Retina (tissue), 1 donor: ENCODE measurements at regions not wholly inside any gene's neighbourhood (a gene's known extent, or its start where the extent isn't known, plus 50 kb on each side); places are given as distances from the start of the nearest gene placed in this dataset.
"Not testable (repeated sequence)": the region's sequence is repeated elsewhere in the genome, so short reads cannot be mapped to it uniquely, and the experiment has no call there.

ENCODE experiments used
- DNase-seq: peaks from one replicate; pipeline ENCODE4 v3.0.0-alpha.2; 2016

DNA sequence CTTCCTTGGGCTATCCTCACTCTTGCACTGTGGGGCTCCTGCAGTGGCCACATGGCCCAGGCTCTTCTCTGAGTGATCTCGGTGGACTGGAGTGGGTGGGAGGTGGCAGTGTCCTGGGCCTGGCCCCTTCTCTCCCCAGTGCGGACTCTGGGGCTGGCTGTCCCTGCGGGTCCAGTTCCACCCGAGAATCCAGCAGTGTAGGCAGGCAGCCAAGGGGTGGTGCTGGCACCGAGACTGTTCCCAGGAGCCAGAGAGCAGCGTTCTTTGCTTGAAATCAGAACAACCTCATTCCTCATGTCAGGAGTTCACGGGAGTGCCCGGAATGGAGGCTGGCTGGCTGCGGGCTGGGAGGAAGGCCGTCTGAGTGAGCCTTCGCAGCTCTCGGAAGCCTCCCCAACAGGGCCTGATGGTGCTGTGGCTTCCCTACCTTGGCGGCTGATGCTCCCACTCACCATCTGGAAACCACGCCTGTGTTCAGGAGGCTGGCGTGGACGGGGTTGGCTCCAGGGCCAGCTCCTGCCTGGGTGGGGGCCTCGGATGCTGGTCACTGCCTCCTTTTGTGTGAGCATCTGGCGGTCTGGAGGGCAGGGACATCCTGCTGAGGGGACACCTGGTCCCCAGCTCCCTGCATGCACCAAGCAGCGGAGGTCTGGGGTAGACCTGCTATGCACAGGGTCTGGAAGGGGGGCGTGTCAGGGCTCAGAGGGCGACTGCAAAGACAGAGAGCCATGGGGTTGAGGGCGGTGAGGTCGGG is 238.9 kb downstream of the TMEM121 start:
- DNase-seq, result not testable (repeated sequence)

DNA sequence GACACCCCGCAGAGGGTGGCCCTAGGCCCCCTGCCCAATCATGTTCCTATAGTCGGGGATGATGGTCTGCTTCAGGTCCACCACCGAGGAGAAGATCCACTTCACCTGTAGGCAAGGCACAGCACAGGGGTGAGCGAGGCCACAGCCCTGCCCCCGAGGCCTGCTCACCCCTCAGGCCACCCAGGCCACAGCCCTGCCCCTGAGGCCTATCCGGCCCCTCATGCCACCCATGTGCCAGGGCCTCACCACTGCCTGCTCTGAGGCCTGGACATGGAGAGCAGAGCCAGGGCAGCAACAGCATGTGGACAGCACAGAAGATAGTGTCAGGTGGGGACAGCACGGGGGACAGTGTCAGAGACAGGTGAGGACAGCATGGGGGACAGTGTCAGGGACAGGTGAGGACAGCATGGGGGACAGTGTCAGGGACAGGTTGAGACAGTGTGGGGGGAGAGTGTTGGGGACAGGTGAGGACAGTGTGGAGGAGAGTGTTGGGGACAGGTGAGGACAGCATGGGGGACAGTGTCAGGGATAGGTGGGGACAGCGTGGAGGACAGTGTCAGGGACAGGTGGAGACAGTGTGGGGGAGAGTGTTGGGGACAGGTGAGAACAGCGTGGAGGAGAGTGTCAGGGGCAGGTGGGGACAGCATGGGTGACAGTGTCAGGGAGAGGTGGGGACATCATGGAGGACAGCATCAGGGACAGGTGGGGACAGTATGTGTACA is 239.7 kb downstream of the TMEM121 start:
- no peak for DNase-seq

DNA sequence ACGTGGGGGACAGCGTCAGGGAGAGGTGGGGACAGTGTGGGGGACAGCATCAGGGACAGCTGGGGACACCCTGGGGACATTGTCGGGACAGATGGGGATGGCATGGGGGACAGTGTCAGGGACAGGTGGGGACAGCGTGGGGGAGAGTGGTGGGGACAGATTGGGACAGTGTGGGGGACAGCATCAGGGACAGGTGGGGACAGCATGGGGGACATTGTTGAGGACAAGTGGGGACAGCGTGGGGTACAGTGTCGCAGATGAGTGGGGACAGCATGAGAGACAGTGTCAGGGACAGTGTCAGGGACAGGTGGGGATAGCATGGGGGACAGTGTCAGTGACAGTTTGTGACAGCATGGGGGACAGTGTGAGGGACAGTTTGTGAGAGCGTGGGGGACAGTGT is 240.9 kb downstream of the TMEM121 start:
- DNase-seq, result no peak

DNA sequence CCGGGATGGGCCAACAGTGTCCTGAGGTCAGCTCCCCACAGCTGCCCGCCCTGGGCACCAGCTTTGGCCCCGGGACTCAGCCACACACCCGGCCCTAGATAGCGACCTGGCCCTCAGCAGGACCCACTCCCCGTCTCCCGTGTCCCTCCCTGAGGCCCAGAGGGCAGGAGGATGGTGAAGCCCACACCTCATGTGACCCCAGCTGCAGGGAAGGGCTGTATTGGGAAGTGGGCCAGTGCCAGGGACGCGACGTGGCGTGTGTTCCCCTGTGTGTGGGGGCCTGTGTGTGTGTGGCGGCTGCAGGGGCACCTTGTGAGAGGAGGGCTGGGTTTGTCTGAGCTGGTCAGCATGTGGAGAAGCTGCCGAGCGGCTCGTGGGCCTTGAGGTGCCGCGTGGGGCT is 241.7 kb downstream of the TMEM121 start:
- DNase-seq, result not testable (repeated sequence)

DNA sequence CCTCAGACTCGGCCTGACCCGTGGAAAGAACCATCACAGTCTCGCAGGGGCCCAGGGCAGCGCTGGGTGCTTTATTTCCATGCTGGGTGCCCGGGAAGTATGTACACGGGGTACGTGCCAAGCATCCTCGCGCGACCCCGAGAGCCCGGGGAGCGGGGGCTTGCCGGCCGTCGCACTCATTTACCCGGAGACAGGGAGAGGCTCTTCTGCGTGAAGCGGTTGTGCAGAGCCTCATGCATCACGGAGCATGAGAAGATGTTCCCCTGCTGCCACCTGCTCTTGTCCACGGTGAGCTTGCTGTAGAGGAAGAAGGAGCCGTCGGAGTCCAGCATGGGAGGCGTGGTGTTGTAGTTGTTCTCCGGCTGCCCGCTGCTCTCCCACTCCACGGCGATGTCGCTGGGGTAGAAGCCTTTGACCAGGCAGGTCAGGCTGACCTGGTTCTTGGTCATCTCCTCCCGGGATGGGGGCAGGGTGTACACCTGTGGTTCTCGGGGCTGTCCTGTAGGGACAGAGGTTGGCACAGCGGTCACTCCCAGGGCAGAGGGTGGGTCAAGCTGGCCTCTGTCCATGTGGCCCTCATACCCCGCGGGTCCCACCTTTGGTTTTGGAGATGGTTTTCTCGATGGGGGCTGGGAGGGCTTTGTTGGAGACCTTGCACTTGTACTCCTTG is 242.8 kb downstream of the TMEM121 start:
- not testable (repeated sequence) for DNase-seq

DNA sequence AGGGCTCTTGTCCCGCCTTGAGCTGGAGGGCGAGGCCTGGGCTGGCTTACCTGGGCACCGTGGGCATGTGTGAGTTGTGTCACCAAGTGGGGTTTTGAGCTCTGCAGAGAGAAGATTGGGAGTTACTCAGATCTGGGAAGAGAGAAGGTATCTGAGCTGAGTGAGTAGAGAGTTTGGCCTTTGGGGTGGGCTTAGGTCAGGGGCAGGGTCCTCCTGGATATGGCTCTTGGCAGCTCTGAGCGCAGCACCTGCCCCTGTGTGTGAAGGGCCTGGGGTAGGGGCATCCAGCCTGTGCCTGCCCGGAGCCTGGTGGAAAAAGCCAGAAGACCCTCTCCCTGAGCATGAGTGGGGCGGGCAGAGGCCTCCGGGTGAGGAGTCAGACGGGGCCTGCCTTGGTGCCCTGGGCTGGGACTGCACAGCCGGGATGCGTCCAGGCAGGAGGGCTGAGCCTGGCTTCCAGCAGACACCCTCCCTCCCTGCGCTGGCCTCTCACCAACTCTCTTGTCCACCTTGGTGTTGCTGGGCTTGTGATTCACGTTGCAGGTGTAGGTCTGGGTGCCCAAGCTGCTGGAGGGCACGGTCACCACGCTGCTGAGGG is 244.3 kb downstream of the TMEM121 start:
- DNase-seq, result not testable (repeated sequence)

DNA sequence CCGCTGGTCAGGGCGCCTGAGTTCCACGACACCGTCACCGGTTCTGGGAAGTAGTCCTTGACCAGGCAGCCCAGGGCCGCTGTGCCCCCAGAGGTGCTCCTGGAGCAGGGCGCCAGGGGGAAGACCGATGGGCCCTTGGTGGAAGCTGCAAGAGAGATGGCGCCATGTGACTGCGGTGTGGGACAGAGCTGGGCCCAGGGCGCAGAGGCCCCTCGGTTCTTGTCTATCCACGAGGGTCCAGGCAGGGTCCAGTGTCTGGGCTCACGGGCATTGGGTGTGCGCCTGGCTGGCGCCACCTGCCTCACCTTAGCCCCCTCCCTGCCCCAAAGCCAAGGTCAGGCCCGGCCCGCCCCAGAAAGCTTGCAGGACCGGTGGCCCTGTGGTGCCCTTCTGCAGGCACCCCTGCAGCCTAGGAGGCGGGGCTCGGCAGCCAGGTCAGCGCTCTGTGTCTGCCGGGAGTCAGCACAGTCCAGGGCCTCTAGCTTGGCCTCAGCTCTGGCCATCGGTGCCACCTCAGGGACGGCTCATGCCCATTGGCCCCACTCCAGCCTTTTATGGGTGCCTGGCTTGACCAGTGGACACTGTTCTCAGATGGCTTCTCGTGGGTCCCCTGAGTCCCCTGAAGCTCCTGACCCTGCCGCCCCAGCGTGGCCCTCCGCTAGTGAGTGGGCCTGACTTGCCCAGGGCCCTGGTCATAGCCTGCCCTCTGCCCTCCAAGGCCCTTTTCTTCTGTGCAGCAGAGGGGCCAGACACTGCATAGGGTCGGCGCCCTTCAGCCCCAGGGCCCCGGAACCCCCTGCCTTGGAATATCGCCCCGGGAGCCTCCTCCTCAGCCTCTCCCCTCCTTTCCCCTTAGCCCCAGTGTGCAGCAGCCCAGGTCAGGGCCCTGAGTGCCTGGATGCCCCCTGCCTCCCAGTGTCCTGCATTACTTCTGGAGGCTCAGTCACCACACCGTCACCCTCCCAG is 245.2 kb downstream of the TMEM121 start:
- not testable (repeated sequence) for DNase-seq

DNA sequence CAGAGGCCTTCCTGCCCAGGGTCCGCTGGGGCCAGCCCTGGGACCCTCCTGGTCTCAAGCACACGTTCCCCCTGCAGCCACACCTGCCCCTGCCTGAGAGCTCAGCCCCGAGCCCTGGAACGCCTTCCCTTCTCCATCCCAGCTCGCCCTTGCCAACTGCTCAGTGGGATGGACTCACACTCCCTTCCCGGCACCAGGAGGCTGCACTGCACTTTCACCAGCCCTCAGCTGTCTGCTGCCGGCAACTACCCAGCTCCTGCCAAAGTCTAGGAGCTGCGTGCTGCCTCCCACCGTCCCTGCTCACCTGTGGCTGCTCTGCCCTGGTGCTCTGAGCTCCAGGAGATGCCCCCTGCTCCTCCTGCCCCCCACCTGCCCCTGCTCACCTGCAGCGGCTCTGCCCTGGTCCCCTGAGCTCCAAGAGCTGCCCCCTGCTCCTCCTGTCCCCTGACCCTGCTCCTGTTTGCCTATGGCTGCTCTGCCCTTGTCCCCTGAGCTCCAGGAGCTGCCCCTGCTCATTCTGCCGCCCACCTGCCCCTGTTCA is 246.4 kb downstream of the TMEM121 start:
- DNase-seq, result not testable (repeated sequence)

DNA sequence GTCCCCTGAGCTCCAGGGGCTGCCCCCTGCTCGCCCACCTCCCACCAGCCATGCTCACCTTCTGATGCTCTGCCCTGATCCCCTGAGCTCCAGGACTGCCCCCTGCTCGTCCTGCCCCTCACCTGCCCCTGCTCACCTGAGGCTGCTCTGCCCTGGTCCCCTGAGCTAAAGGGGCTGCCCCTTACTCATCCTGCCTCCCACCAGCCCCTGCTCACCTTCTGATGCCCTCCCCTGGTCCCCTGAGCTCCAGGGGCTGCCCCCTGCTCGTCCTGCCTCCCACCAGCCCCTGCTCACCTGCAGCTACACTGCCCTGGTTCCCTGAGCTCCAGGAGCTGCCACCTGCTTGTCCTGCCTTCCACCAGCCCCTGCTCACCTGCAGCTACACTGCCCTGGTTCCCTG is 247.2 kb downstream of the TMEM121 start:
- no peak for DNase-seq

DNA sequence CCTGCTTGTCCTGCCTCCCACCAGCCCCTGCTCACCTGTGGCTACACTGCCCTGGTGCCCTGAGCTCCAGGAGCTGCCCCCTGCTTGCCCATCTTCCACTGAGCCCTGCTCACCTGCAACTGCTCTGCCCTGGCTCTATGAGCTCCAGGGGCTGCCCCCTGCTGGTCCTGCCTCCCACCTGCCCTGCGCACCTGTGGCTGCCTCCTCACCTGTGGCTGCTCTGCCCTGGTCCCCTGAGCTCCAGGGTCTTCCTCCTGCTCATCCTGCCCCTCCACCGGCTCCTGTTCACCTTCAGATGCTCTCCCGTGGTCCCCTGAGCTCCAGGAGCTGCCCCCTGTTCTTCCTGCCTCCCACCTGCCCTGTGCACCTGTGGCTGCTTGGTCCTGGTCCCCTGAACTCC is 247.6 kb downstream of the TMEM121 start:
- DNase-seq, result no peak

DNA sequence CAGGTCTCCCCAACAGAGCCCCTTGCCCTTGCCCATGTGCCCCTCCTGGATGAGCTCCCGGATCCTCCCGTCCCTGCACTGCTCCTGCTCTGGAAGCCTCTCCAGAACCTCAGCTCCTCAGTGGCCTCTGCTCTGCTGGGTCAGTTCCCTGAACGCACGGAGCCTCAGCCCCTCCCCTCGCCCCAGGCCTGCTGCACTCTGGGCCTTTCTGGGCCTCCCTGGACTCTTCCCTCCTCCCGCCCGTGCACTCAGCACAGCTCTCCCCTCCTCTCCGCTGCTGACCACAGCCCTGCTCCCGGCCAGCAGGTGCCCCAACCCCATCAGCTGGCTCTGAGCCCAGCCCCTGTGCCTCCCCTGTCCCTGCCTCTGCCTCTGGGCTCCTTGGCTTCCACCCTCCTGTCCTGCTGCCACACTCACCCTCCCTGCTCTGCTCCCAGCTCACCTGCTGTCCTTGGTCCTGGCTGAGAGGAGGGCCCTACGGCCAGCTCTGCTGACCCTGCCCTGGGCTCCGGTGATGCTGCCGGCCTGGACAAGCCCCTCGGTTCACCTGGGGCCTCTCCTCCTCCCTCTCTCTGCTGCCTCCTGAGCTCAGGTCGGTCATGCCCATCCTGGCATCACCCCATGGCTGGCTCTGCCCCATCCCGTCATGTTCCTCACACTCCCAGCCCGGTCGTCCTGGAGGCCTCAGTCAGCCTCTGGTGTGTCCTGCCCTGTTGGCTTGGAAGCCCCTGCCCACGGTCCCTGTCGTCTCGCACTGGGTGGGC is 248.4 kb downstream of the TMEM121 start:
- not testable (repeated sequence) for DNase-seq

DNA sequence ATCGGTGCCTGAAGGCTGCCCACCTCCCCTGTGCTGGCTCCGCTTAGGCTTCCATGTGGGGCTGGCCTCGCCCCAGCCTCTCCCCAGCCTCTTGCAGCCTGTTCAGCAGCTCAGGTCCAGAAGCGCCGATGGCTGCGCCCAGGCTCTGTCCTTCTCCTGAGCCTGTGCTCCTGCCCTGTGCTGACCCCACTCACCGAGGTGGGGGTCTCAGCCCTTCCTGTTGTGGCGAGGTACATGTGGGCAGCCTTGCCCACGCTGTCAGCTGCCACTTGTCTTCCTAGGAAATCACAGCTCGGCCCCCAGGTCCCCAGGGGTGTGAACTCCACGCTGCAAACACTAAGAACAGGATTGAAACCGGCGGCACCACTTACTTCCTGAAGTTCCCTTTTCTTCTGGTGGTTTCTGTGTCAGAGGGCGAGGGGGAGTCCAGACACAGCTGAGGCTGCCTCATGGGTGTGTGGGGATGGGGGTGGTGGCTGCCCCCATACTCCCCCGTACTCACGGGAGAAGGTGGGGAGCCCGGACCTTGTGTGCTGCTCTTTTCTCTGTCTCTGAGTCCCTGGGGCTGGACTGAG is 249.1 kb downstream of the TMEM121 start:
- not testable (repeated sequence) for DNase-seq

DNA sequence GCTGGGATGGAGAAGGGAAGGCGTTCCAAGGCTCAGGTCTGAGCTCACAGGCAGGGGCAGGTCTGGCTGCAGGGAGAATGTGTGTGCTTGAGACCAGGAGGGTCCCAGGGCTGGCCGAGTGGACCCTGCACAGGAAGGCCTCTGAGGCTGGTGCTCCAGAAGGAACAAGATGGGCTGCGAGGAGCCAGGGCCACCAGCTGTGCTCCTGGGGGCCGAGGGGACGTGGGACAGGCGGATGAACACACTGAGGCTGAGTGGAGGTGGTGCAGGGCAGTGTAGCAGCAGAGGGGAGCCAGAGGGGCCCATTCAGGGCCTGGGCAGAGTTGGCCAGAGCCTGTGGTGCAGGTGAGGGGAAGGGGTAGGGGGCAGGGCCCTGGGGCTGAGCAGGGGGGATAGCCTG is 249.7 kb downstream of the TMEM121 start:
- DNase-seq, result not testable (repeated sequence)

DNA sequence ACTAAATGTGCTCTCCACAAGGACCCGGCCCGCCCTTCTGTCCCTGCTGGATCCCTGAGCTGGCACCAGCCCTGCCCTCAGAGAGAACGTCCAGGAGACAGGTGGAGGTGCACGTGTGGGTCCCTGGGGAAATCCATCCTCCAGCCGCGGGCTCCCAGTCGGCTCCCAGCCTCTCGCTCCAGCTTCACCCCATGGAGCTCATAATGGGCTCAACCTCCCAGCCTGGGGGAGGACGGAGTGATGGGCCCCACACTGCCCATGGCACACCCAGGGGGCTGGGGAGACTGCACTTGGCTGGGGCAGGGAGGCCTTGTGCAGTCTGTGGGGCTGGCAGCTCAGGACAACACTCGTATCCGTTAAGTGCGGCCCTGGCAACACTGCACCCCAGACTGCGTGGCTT is 250.5 kb downstream of the TMEM121 start:
- no peak for DNase-seq

DNA sequence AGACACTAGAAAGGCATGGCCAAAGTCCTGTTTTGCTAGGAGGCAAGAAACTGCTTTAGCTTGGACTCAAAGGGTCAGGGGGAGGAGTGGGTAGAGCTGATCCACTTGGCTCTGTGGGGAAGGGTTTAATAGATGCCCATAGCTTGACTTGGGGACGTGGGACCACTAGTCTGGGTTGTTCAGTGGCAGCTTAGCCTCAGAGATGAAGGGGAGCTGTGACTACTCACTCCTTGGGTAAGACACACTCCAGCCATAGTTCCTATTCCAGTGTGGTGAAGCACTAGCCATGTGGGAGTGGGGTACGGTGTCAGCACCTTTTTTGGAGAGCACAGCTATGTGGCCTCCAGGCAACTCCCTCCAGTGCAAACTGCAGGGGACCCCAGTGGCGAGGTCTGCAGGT is 257.3 kb downstream of the TMEM121 start:
- no peak for DNase-seq

DNA sequence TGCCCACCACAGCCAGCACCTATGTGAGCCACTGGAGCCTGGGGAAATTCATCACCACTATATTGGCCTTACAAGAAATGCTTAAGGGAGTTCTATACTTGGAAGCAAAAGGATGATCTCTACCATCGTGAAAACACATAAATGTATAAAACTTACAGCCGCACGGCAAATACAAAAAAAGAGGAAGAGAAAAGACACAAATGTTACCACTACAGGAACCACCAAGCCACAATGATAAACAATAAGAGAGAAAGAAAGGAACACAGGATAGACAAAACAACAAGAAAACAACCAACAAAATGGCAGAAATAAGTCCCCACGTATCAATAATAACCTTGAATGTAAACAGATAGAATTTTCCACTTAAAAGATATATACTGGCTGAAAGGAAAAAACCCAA is 267.5 kb downstream of the TMEM121 start:
- DNase-seq, result no peak

DNA sequence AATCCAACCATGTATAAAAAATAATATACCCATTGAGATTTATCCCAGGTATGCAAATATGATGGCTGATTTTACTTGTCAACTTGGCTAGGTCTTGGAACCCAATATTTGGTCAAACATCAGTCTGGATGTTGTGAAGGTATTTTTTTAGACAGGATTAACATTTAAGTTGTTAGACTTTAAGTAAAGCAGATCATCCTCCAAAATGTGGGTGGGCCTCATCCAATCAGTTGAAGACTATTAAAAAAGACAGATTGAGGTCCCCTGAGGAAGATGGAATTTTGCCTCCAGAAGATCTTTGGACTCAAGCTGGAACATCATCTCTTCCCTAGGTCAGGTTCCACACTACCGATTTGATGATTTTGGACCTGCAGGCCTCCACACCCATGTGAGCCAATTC is 271.2 kb downstream of the TMEM121 start:
- DNase-seq, result no peak

DNA sequence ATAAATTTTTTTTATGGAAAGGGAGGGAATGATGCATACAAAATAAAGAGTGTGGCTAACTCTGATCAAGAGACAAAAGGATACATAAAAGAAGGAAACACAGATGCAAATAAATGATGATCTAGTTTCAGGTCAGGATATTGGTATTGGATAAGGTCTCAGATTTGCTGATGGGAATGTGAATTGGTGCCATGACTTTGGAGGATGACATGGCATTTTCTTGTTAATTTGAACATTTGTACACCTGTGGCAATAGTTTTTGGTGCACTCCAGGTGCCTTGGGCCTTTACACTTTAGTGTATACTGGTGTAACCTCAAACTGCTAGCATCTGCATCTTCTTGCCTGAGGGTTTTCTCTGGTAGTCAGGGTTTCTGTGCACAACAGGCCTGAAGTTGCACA is 279.3 kb downstream of the TMEM121 start:
- no peak for DNase-seq

DNA sequence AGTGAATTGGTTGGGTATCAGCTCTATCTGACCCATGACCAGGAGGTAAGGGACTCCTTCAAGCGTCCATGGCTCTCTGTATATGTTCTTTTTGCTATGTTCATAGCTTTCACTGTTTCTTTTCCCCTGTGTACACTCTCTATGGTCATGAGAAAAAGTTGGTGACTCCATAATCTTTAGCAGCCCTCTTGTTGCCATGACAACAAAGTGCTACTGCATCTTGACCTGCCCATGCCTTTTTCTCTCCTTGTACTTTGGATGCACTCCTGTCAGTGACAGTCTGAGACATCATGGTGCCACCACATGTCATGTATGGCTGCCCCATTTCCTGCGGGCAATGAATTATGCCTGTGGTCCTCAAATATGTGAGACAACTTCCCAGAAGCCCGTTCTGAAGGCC is 280.2 kb downstream of the TMEM121 start:
- no peak for DNase-seq

DNA sequence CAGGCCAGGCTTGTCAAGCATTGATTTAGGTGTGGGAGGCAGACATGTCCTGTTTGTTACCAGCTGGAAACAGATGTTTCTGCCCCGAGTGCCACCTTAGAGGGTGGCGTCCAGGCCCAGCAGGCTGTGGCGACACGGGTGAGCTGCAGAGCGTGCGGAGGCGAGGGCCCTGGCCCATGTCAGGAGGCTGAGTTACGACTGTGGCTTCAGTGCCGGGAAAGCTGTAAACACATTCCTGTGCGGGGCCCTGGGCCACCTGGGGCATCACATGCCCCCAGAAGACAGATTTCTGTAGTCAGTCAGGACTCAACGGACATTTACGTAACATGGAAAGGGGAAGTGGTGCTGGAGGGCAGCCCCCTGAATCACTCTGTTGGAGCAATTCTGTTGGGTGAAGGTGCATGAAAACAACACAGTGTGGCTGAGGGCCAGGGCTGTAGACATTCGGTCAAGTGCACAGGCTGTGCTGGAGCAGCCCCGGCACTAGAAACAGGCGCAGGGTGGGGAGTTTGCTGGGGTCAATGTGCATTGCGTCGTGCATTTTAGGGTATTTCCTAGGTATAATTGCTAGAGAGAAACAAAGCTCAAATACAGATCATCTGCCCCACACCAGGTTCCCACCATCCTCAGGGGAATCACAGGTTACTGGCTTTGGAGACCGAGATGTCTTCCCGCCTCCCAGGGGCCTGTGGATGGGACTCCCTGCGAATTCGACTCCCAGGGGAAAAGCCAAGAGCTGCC is 291.8 kb downstream of the TMEM121 start:
- no peak for DNase-seq
